Heart left ventricle (tissue), 16 donors: ENCODE measurements at regions not wholly inside any gene's neighbourhood (a gene's known extent, or its start where the extent isn't known, plus 50 kb on each side); places are given as distances from the start of the nearest gene placed in this dataset.
A peak's percentile ranks its signal among the peaks of the same experiment; 100 is the strongest.

Experiments used
- ATAC-seq, 4 donors: fragments of 200-7000 bp; cut with Tn5 transposase; one replicate each; pipeline ENCODE4 v1.9.1; 2020 to 2022; ENCODE audit warnings: moderate library complexity in 4 of 4, mild to moderate bottlenecking in 3 of 4, moderate number of reproducible peaks in 1 of 4
- DNase-seq, 5 donors: peaks; one replicate each; pipeline ENCODE4 v3.0.0-alpha.2; 2020
- H3K27ac ChIP-seq, 12 donors: fragments of 200-600 bp; sonication (generic) in 4 of 12; one replicate each; pipeline versions ENCODE4 v1.5.0 to v1.8.0; 2016 to 2022; ENCODE audit warnings: mild to moderate bottlenecking in 2 of 12
- H3K27me3 ChIP-seq, 9 donors: fragments of 200-600 bp; sonication (generic) in 2 of 9; one replicate each; pipeline versions ENCODE4 v1.5.1 to v1.8.0; 2016 to 2022; ENCODE audit warnings: mild to moderate bottlenecking in 3 of 9
- H3K36me3 ChIP-seq, 9 donors: fragments of 200-600 bp; sonication (generic) in 2 of 9; one replicate each; pipeline versions ENCODE4 v1.5.0 to v1.8.0; 2018 to 2022; ENCODE audit warnings: mild to moderate bottlenecking in 2 of 9
- H3K4me1 ChIP-seq, 12 donors: fragments of 200-600 bp; sonication (generic) in 4 of 12; one replicate each; pipeline versions ENCODE4 v1.5.0 to v1.8.0; 2016 to 2022; ENCODE audit warnings: mild to moderate bottlenecking in 3 of 12
- H3K4me3 ChIP-seq, 12 donors: fragments of 200-600 bp; sonication (generic) in 4 of 12; one replicate each; pipeline versions ENCODE4 v1.5.0 to v1.8.0; 2017 to 2022; ENCODE audit warnings: mild to moderate bottlenecking in 9 of 12, moderate library complexity in 4 of 12
- H3K9me3 ChIP-seq, 12 donors: fragments of 200-600 bp; sonication (generic) in 4 of 12; one replicate each; pipeline versions ENCODE4 v1.5.0 to v1.8.0; 2016 to 2022; ENCODE audit warnings: mild to moderate bottlenecking in 1 of 12
- CTCF ChIP-seq, 12 donors: fragments of 200-600 bp; sonication (generic) in 4 of 12; IDR thresholded peaks; one replicate each; pipeline versions ENCODE4 v1.5.0 to v1.8.0; 2018 to 2022; ENCODE audit warnings: antibody characterized with exemption in 12 of 12, mild to moderate bottlenecking in 5 of 12
- POLR2A ChIP-seq, 2 donors: fragments of 450-650 bp; IDR thresholded peaks; one replicate each; pipeline ENCODE4 v1.6.1; 2017; ENCODE audit warnings: antibody characterized with exemption in 2 of 2, mild to moderate bottlenecking in 2 of 2, moderate library complexity in 2 of 2
- WGBS, 4 donors: extraction: QIAGEN DNeasy Blood & Tissue Kit in 2 of 4; methylation state at CpG; one replicate each; pipeline versions ENCODE4 v1.1.5 to v1.1.7; 2013 to 2018; 5-methylcytosine and 5-hydroxymethylcytosine counted together
- intact Hi-C, 10 donors: fragments of 100-400 bp; cut with DNase I; formaldehyde crosslinking; loops; one replicate each; pipeline versions ENCODE4 v1.11.1 to v1.14.2; 2022
- donor health status: ischemic (EF 13 %, LVEDD 7.1; RV severe dilation, severe dysfunction).
- donor health status: healthy with polysubstance abuse.
- donor health status: DM: no; HTN: yes; CAD: no.
- donor health status: DM: no; HTN: no; CAD: no.
- donor health status: ischemic (EF 25% LVEDD 6.9; RV normal size, moderate dysfunction).
- donor health status: ischemic (EF 25% LVEDD 5.7; RV mildly dilated, moderate dysfunction).
- donor health status: healthy.
- donor health status: DM: yes; HTN: yes; CAD: no.
- donor health status: ischemic (EF 35%, LVEDD 5.7; RV mildly dilated, moderate dysfunction).
- donor health status: nonischemic (EF 11% LVEDD 7.7; RV severe dilation, severe dysfunction).
- donor health status: DM: yes; HTN: yes; CAD: no.
- donor health status: PGD.
- donor health status: ischemic (EF 29% LVEDD 5.4; RV normal size, mild dysfunction).
- donor health status: nonischemic (EF 23%, LVEDD 6.1; RV moderate dilation, normal function).

GRCh38 chr1:81463936-81464837 lies 336.5 kb upstream of the ADGRL2 start:
- H3K9me3 ChIP-seq: peaks cover 0 to 3% (median 0%) of the 10 kb centered on the region in 12 donors
- ATAC-seq (no peak), DNase-seq (no peak)
- intact Hi-C loops: no loop called here
- no peaks in the 10 kb centered on the region for H3K27me3 ChIP-seq
- no peaks in the 10 kb centered on the region for H3K36me3 ChIP-seq
- no peak overlapping the region for H3K27ac ChIP-seq
- peaks cover 0 to 14% (median 4%) of the 10 kb centered on the region in 12 donors for H3K4me1 ChIP-seq
- peak overlapping the region in 7 of 12 donors; percentile 2 to 27 (median 13) for H3K4me3 ChIP-seq
- 36 to 42% (median 38%) methylated on average over 8 of the region's 8 CpGs for WGBS, 4 donors
- no peak for TF ChIP-seq CTCF (IDR thresholded peaks at IDR 0.05)
- TF ChIP-seq POLR2A (IDR thresholded peaks at IDR 0.05): no peak

GRCh38 chr1:81459043-81459442 lies 341.7 kb upstream of the ADGRL2 start:
- H3K9me3 ChIP-seq: peaks cover 0 to 3% (median 0%) of the 10 kb centered on the region in 12 donors
- no peak overlapping the region for H3K4me3 ChIP-seq
- H3K27me3 ChIP-seq: no peaks in the 10 kb centered on the region
- no peak overlapping the region for H3K27ac ChIP-seq
- H3K36me3 ChIP-seq: no peaks in the 10 kb centered on the region
- TF ChIP-seq POLR2A (IDR thresholded peaks at IDR 0.05) (no peak), CTCF (IDR thresholded peaks at IDR 0.05) (no peak)
- peaks cover 0 to 9% (median 3%) of the 10 kb centered on the region in 12 donors for H3K4me1 ChIP-seq
- DNase-seq: no peak
- ATAC-seq: no peak
- intact Hi-C loops: no loop called here

- H3K4me3 ChIP-seq: no peak overlapping the region
- no peaks in the 10 kb centered on the region for H3K36me3 ChIP-seq
- H3K27ac ChIP-seq: no peak overlapping the region
- peaks cover 0 to 3% (median 0%) of the 10 kb centered on the region in 12 donors for H3K9me3 ChIP-seq
- WGBS, 4 donors: 71 to 96% (median 78%) methylated on average over 4 of the region's 4 CpGs
- no peak for DNase-seq
- ATAC-seq: no peak
- H3K27me3 ChIP-seq: no peaks in the 10 kb centered on the region
- peaks cover 0 to 2% (median 0%) of the 10 kb centered on the region in 12 donors for H3K4me1 ChIP-seq
- TF ChIP-seq CTCF (IDR thresholded peaks at IDR 0.05) (no peak), POLR2A (IDR thresholded peaks at IDR 0.05) (no peak)
- intact Hi-C loops: no loop called here
These were observed 342.5 kb upstream of the ADGRL2 start for GRCh38 chr1:81458186-81458585.

GRCh38 chr1:81455481-81455880 lies 345.3 kb upstream of the ADGRL2 start:
- Histone ChIP-seq H3K36me3 (no peaks in the 10 kb centered on the region), H3K4me3 (no peak overlapping the region), H3K27ac (no peak overlapping the region), H3K4me1 (no peaks in the 10 kb centered on the region), H3K9me3 (no peaks in the 10 kb centered on the region), H3K27me3 (no peaks in the 10 kb centered on the region)
- WGBS, 4 donors: 87 to 92% (median 89%) methylated on average over 4 of the region's 4 CpGs
- DNase-seq (no peak), ATAC-seq (no peak)
- intact Hi-C loops: no loop called here
- TF ChIP-seq CTCF (IDR thresholded peaks at IDR 0.05): no peak
